GM23338 (cell line): ENCODE measurements at regions not wholly inside any gene's neighbourhood (a gene's known extent, or its start where the extent isn't known, plus 50 kb on each side); places are given as distances from the start of the nearest gene placed in this dataset.

Experiments
- ATAC-seq: fragments of 200-7000 bp; cut with Tn5 transposase; 3 replicates; pipeline ENCODE4 v1.9.1; 2020
- DNase-seq: peaks from one replicate; pipeline ENCODE4 v3.0.0-alpha.2; 2015; ENCODE audit warnings: low spot score
- H2AFZ ChIP-seq: fragments of 200-600 bp; sonication (generic); 2 replicates; pipeline ENCODE4 v1.8.0; 2016; ENCODE audit warnings: antibody characterized with exemption, mild to moderate bottlenecking, moderate library complexity
- H3F3A ChIP-seq: fragments of 200-600 bp; sonication (generic); replicated peaks from 2 replicates; pipeline ENCODE4 v1.8.0; 2017; ENCODE audit warnings: antibody characterized with exemption, mixed run types, low read depth
- H3K27ac ChIP-seq: fragments of 200-600 bp; sonication (generic); 2 replicates; pipeline ENCODE4 v1.6.1; 2016; ENCODE audit warnings: low read depth
- H3K27me3 ChIP-seq: fragments of 200-600 bp; sonication (generic); 2 replicates; pipeline ENCODE4 v1.8.0; 2016; ENCODE audit warnings: mild to moderate bottlenecking, mixed run types, moderate library complexity; ENCODE audit not compliant: insufficient read depth
- H3K36me3 ChIP-seq: fragments of 200-600 bp; sonication (generic); 2 replicates; pipeline ENCODE4 v1.8.0; 2016; ENCODE audit warnings: mild to moderate bottlenecking; ENCODE audit not compliant: insufficient read depth
- H3K4me1 ChIP-seq: fragments of 200-600 bp; sonication (generic); 2 replicates; pipeline ENCODE4 v1.8.0; 2016; ENCODE audit warnings: mild to moderate bottlenecking, moderate library complexity; ENCODE audit not compliant: insufficient read depth
- H3K4me2 ChIP-seq: fragments of 200-600 bp; sonication (generic); 2 replicates; pipeline ENCODE4 v1.7.1; 2017; ENCODE audit warnings: mixed run types
- H3K4me3 ChIP-seq: fragments of 200-600 bp; sonication (generic); 2 replicates; pipeline ENCODE4 v1.6.1; 2016; ENCODE audit warnings: mixed run types
- H3K79me2 ChIP-seq: fragments of 200-600 bp; sonication (generic); replicated peaks from 2 replicates; pipeline ENCODE4 v1.8.0; 2017; ENCODE audit warnings: mild to moderate bottlenecking; ENCODE audit not compliant: insufficient read depth
- H3K9me2 ChIP-seq: fragments of 200-600 bp; sonication (generic); 2 replicates; pipeline ENCODE4 v1.8.0; 2017; ENCODE audit not compliant: insufficient read depth
- H4K20me1 ChIP-seq: fragments of 200-600 bp; sonication (generic); replicated peaks from 2 replicates; pipeline ENCODE4 v1.8.0; 2017; ENCODE audit warnings: mild to moderate bottlenecking; ENCODE audit not compliant: insufficient read depth
- H3K27ac Mint-ChIP-seq: 2 replicates; pipeline ENCODE4 v1.8.0; 2020; ENCODE audit warnings: inconsistent platforms, mild to moderate bottlenecking, moderate library complexity, mixed read lengths
- H3K27me3 Mint-ChIP-seq: 3 replicates; pipeline ENCODE4 v1.8.0; 2022; ENCODE audit warnings: low read depth, mild to moderate bottlenecking, moderate library complexity, mixed read lengths, inconsistent platforms; ENCODE audit not compliant: insufficient read depth, poor library complexity
- H3K36me3 Mint-ChIP-seq: 3 replicates; pipeline ENCODE4 v1.8.0; 2021; ENCODE audit warnings: low read depth, mild to moderate bottlenecking, inconsistent platforms, moderate library complexity, mixed read lengths
- H3K4me1 Mint-ChIP-seq: 3 replicates; pipeline ENCODE4 v1.8.0; 2020; ENCODE audit warnings: mild to moderate bottlenecking, inconsistent platforms, mixed read lengths
- H3K4me3 Mint-ChIP-seq: 3 replicates; pipeline ENCODE4 v1.8.0; 2021; ENCODE audit warnings: moderate library complexity, mild to moderate bottlenecking, inconsistent platforms, mixed read lengths
- H3K9me3 Mint-ChIP-seq: 3 replicates; pipeline ENCODE4 v1.8.0; 2020; ENCODE audit warnings: moderate library complexity, mild to moderate bottlenecking, inconsistent platforms, mixed read lengths
- CREB1 ChIP-seq: fragments of 250-450 bp; sonication (Bioruptor Pico); IDR thresholded peaks from 2 replicates; pipeline ENCODE4 v1.5.0; 2020; ENCODE audit warnings: low read depth, mild to moderate bottlenecking, moderate library complexity
- EZH2 ChIP-seq: fragments of 200-600 bp; sonication (generic); IDR thresholded peaks from one replicate; pipeline ENCODE4 v1.8.0; 2017; ENCODE audit warnings: antibody characterized with exemption, mild to moderate bottlenecking, low read depth; ENCODE audit not compliant: unreplicated experiment
- EZH2phosphoT487 ChIP-seq: fragments of 200-600 bp; sonication (generic); IDR thresholded peaks from one replicate; pipeline ENCODE4 v1.8.1; 2018; ENCODE audit warnings: antibody characterized with exemption; ENCODE audit not compliant: unreplicated experiment
- JUNB ChIP-seq: IDR thresholded peaks from one replicate; pipeline ENCODE4 v1.6.1; 2016; ENCODE audit warnings: antibody characterized with exemption; ENCODE audit not compliant: unreplicated experiment
- NANOG ChIP-seq: IDR thresholded peaks from 2 replicates; pipeline ENCODE4 v1.6.1; 2016; ENCODE audit warnings: antibody characterized with exemption, borderline replicate concordance
- POLR2AphosphoS5 ChIP-seq: IDR thresholded peaks from 2 replicates; pipeline ENCODE4 v1.6.1; 2016; ENCODE audit warnings: antibody characterized with exemption, low read depth
- STAT1 ChIP-seq: IDR thresholded peaks from one replicate; pipeline ENCODE4 v1.6.1; 2016; ENCODE audit warnings: antibody characterized with exemption; ENCODE audit not compliant: unreplicated experiment
- ZNF114 ChIP-seq: fragments of 250-450 bp; sonication (Bioruptor Pico); IDR thresholded peaks from 2 replicates; pipeline ENCODE4 v1.5.0; 2020; ENCODE audit warnings: mild to moderate bottlenecking, moderate library complexity
- ZNF331 ChIP-seq: fragments of 250-450 bp; sonication (Bioruptor Pico); IDR thresholded peaks from 2 replicates; pipeline ENCODE4 v1.5.0; 2020; ENCODE audit warnings: low read depth, mild to moderate bottlenecking, moderate library complexity
- TF ChIP-seq, protein P1 (sequence below): IDR thresholded peaks from one replicate; pipeline ENCODE4 v1.6.1; 2018; ENCODE audit warnings: antibody characterized with exemption; ENCODE audit not compliant: unreplicated experiment
- TF ChIP-seq, protein P2 (sequence below), 2 experiments: fragments of 200-600 bp in 1 of 2; sonication (generic) in 1 of 2; conservative IDR thresholded peaks; 2 replicates each; pipeline versions ENCODE4 v1.5.1 to v1.6.1; 2016 to 2017; ENCODE audit warnings: antibody characterized with exemption in 2 of 2, low read depth in 2 of 2, mild to moderate bottlenecking in 2 of 2, moderate library complexity in 1 of 2
- TF ChIP-seq, protein P3 (sequence below): IDR thresholded peaks from 2 replicates; pipeline ENCODE4 v1.6.1; 2016; ENCODE audit warnings: antibody characterized with exemption
- TF ChIP-seq, protein P4 (sequence below): fragments of 250-450 bp; sonication (Bioruptor Pico); IDR thresholded peaks from 2 replicates; pipeline ENCODE4 v1.5.0; 2020; ENCODE audit warnings: mild to moderate bottlenecking, moderate library complexity

DNA sequence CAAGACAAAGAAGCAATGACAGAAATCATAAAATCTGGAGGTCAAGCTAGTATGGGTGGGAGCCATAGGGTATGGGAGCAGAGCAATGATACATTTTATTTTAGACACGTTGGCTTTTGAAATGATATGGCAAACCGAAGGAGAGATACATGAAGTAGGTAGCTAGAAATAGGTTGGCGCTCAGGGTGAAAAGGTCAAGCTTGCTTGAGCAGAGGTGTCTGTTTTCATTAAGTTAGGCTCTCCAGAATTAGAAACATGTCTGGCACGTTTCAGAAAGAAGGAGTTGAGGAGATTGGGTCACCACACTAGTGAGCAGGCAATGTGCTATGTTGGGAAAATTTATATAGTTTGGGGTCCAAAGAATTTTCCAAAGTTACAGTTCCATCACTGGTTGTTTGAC, 151.4 kb downstream of the AMY1C start:
- Histone ChIP-seq H3F3A (no peaks in the 10 kb centered on the region), H3K79me2 (no peaks in the 10 kb centered on the region), H3K36me3 (no peaks in the 10 kb centered on the region), H3K27ac (no peak overlapping the region), H3K27me3 (no peaks in the 10 kb centered on the region), H3K9me2 (peaks cover 4% of the 10 kb centered on the region; the same call in 1 of the 2 replicates), H3K4me3 (no peak overlapping the region), H3K4me1 (no peaks in the 10 kb centered on the region), H2AFZ (no peak overlapping the region), H3K4me2 (no peak overlapping the region), H4K20me1 (no peaks in the 10 kb centered on the region)
- no peaks in the 10 kb centered on the region for H3K4me1 Mint-ChIP-seq
- no peak for DNase-seq
- no peaks in the 10 kb centered on the region for H3K9me3 Mint-ChIP-seq
- no peak overlapping the region for H3K27ac Mint-ChIP-seq
- H3K36me3 Mint-ChIP-seq: no peaks in the 10 kb centered on the region
- H3K4me3 Mint-ChIP-seq: no peak overlapping the region
- no peaks in the 10 kb centered on the region for H3K27me3 Mint-ChIP-seq
- no peak for ATAC-seq
- TF ChIP-seq POLR2AphosphoS5 (no peak), EZH2phosphoT487 (no peak), CREB1 (CRISPR knock-in tag) (no peak), EZH2 (no peak), STAT1 (no peak), ZNF331 (CRISPR knock-in tag) (no peak), JUNB (no peak), ZNF114 (CRISPR knock-in tag) (no peak), NANOG (no peak)
- TF ChIP-seq, protein P1, sequence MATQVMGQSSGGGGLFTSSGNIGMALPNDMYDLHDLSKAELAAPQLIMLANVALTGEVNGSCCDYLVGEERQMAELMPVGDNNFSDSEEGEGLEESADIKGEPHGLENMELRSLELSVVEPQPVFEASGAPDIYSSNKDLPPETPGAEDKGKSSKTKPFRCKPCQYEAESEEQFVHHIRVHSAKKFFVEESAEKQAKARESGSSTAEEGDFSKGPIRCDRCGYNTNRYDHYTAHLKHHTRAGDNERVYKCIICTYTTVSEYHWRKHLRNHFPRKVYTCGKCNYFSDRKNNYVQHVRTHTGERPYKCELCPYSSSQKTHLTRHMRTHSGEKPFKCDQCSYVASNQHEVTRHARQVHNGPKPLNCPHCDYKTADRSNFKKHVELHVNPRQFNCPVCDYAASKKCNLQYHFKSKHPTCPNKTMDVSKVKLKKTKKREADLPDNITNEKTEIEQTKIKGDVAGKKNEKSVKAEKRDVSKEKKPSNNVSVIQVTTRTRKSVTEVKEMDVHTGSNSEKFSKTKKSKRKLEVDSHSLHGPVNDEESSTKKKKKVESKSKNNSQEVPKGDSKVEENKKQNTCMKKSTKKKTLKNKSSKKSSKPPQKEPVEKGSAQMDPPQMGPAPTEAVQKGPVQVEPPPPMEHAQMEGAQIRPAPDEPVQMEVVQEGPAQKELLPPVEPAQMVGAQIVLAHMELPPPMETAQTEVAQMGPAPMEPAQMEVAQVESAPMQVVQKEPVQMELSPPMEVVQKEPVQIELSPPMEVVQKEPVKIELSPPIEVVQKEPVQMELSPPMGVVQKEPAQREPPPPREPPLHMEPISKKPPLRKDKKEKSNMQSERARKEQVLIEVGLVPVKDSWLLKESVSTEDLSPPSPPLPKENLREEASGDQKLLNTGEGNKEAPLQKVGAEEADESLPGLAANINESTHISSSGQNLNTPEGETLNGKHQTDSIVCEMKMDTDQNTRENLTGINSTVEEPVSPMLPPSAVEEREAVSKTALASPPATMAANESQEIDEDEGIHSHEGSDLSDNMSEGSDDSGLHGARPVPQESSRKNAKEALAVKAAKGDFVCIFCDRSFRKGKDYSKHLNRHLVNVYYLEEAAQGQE: no peak
- TF ChIP-seq, protein P2, sequence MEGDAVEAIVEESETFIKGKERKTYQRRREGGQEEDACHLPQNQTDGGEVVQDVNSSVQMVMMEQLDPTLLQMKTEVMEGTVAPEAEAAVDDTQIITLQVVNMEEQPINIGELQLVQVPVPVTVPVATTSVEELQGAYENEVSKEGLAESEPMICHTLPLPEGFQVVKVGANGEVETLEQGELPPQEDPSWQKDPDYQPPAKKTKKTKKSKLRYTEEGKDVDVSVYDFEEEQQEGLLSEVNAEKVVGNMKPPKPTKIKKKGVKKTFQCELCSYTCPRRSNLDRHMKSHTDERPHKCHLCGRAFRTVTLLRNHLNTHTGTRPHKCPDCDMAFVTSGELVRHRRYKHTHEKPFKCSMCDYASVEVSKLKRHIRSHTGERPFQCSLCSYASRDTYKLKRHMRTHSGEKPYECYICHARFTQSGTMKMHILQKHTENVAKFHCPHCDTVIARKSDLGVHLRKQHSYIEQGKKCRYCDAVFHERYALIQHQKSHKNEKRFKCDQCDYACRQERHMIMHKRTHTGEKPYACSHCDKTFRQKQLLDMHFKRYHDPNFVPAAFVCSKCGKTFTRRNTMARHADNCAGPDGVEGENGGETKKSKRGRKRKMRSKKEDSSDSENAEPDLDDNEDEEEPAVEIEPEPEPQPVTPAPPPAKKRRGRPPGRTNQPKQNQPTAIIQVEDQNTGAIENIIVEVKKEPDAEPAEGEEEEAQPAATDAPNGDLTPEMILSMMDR (conservative IDR thresholded peaks at IDR 0.05; ENCODE audit: low read depth in 2 of 2): no peak
- TF ChIP-seq, protein P3, sequence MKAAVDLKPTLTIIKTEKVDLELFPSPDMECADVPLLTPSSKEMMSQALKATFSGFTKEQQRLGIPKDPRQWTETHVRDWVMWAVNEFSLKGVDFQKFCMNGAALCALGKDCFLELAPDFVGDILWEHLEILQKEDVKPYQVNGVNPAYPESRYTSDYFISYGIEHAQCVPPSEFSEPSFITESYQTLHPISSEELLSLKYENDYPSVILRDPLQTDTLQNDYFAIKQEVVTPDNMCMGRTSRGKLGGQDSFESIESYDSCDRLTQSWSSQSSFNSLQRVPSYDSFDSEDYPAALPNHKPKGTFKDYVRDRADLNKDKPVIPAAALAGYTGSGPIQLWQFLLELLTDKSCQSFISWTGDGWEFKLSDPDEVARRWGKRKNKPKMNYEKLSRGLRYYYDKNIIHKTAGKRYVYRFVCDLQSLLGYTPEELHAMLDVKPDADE: no peak
- TF ChIP-seq, protein P4, sequence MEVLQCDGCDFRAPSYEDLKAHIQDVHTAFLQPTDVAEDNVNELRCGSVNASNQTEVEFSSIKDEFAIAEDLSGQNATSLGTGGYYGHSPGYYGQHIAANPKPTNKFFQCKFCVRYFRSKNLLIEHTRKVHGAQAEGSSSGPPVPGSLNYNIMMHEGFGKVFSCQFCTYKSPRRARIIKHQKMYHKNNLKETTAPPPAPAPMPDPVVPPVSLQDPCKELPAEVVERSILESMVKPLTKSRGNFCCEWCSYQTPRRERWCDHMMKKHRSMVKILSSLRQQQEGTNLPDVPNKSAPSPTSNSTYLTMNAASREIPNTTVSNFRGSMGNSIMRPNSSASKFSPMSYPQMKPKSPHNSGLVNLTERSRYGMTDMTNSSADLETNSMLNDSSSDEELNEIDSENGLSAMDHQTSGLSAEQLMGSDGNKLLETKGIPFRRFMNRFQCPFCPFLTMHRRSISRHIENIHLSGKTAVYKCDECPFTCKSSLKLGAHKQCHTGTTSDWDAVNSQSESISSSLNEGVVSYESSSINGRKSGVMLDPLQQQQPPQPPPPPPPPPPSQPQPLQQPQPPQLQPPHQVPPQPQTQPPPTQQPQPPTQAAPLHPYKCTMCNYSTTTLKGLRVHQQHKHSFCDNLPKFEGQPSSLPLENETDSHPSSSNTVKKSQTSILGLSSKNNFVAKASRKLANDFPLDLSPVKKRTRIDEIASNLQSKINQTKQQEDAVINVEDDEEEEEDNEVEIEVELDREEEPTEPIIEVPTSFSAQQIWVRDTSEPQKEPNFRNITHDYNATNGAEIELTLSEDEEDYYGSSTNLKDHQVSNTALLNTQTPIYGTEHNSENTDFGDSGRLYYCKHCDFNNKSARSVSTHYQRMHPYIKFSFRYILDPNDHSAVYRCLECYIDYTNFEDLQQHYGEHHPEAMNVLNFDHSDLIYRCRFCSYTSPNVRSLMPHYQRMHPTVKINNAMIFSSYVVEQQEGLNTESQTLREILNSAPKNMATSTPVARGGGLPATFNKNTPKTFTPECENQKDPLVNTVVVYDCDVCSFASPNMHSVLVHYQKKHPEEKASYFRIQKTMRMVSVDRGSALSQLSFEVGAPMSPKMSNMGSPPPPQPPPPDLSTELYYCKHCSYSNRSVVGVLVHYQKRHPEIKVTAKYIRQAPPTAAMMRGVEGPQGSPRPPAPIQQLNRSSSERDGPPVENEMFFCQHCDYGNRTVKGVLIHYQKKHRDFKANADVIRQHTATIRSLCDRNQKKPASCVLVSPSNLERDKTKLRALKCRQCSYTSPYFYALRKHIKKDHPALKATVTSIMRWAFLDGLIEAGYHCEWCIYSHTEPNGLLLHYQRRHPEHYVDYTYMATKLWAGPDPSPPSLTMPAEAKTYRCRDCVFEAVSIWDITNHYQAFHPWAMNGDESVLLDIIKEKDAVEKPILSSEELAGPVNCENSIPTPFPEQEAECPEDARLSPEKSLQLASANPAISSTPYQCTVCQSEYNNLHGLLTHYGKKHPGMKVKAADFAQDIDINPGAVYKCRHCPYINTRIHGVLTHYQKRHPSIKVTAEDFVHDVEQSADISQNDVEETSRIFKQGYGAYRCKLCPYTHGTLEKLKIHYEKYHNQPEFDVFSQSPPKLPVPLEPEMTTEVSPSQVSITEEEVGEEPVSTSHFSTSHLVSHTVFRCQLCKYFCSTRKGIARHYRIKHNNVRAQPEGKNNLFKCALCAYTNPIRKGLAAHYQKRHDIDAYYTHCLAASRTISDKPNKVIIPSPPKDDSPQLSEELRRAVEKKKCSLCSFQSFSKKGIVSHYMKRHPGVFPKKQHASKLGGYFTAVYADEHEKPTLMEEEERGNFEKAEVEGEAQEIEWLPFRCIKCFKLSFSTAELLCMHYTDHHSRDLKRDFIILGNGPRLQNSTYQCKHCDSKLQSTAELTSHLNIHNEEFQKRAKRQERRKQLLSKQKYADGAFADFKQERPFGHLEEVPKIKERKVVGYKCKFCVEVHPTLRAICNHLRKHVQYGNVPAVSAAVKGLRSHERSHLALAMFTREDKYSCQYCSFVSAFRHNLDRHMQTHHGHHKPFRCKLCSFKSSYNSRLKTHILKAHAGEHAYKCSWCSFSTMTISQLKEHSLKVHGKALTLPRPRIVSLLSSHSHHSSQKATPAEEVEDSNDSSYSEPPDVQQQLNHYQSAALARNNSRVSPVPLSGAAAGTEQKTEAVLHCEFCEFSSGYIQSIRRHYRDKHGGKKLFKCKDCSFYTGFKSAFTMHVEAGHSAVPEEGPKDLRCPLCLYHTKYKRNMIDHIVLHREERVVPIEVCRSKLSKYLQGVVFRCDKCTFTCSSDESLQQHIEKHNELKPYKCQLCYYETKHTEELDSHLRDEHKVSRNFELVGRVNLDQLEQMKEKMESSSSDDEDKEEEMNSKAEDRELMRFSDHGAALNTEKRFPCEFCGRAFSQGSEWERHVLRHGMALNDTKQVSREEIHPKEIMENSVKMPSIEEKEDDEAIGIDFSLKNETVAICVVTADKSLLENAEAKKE (CRISPR knock-in tag): no peak
